Fibroblast of pulmonary artery (primary cell): ENCODE measurements at regions not wholly inside any gene's neighbourhood (a gene's known extent, or its start where the extent isn't known, plus 50 kb on each side); places are given as distances from the start of the nearest gene placed in this dataset.

Experiments
- DNase-seq: peaks from one replicate; pipeline ENCODE4 v3.0.0-alpha.2; 2010; ENCODE audit warnings: low read depth
- H3K4me3 ChIP-seq: replicated peaks from 2 replicates; pipeline ENCODE4 v1.5.1; 2011; ENCODE audit warnings: low read depth, mild to moderate bottlenecking, control low read depth, low read length, moderate library complexity
- CTCF ChIP-seq: IDR thresholded peaks from 2 replicates; pipeline ENCODE4 v1.5.1; 2011; ENCODE audit warnings: mild to moderate bottlenecking, control low read depth, low read length, inconsistent platforms; ENCODE audit errors: missing control alignments

GRCh38 chr17:71187145-71187878, 933.5 kb upstream of the SOX9 start:
- no peak overlapping the region for H3K4me3 ChIP-seq
- no peak for TF ChIP-seq CTCF
- DNase-seq, result no peak

GRCh38 chr17:71188811-71189492, 931.9 kb upstream of the SOX9 start:
- peak; percentile 72 for DNase-seq
- TF ChIP-seq CTCF, result no peak
- H3K4me3 ChIP-seq, result no peak overlapping the region

- DNase-seq, result no peak
- no peak for TF ChIP-seq CTCF
- no peak overlapping the region for H3K4me3 ChIP-seq
These were observed 931.4 kb upstream of the SOX9 start for GRCh38 chr17:71189493-71189831.

- DNase-seq, result no peak
- no peak for TF ChIP-seq CTCF
- no peak overlapping the region for H3K4me3 ChIP-seq
These were observed 928.7 kb upstream of the SOX9 start for GRCh38 chr17:71192039-71192555.

- DNase-seq, result no peak
- TF ChIP-seq CTCF, result no peak
- H3K4me3 ChIP-seq, result no peak overlapping the region
These were observed 928.0 kb upstream of the SOX9 start for GRCh38 chr17:71192848-71193247.

GRCh38 chr17:71200597-71200996, 920.2 kb upstream of the SOX9 start:
- no peak for TF ChIP-seq CTCF
- DNase-seq, result no peak
- no peak overlapping the region for H3K4me3 ChIP-seq

- no peak for DNase-seq
- TF ChIP-seq CTCF, result no peak
- no peak overlapping the region for H3K4me3 ChIP-seq
These were observed 919.2 kb upstream of the SOX9 start for GRCh38 chr17:71201639-71202038.
